ENCODE measurements at regions not wholly inside any gene's neighbourhood (a gene's known extent, or its start where the extent isn't known, plus 50 kb on each side); places are given as distances from the start of the nearest gene placed in this dataset.

- WGBS, 2 experiments (ENCODE audit: extremely low coverage in 1 of 2, insufficient coverage in 1 of 2, insufficient read length in 1 of 2, insufficient replicate concordance in 2 of 2, low coverage in 1 of 2, low lambda C conversion rate in 2 of 2, missing lambda C conversion rate in 1 of 2) = 78% methylated on average over 1 of the region's 1 CpG; no CpG with 5 or more reads in 1 of the 2 experiments
- no peak overlapping the region for H2BK120ac ChIP-seq (replicated peaks; ENCODE audit: low read depth, low read length)
- no peaks in the 10 kb centered on the region for H3K4me1 ChIP-seq (replicated peaks in 1 of 4; ENCODE audit: control insufficient read depth in 3 of 4, insufficient read depth in 4 of 4, low read length in 3 of 4)
- H3K27me3 ChIP-seq (replicated peaks in 1 of 4; ENCODE audit: control insufficient read depth in 3 of 4, extremely low read depth in 1 of 4, insufficient read depth in 3 of 4, low read length in 3 of 4) = no peaks in the 10 kb centered on the region
- H3K79me1 ChIP-seq (ENCODE audit: low read depth, low read length) = no peaks in the 10 kb centered on the region
- no peak overlapping the region for H3K27ac ChIP-seq (ENCODE audit: low read depth, low read length)
- TF ChIP-seq USF2 (IDR thresholded peaks at IDR 0.05; ENCODE audit: low read length) (no peak), MAX (IDR thresholded peaks at IDR 0.05) (no peak), POU5F1 (IDR thresholded peaks at IDR 0.05; ENCODE audit: low read depth, low read length) (no peak), TCF12 (IDR thresholded peaks at IDR 0.05; ENCODE audit: low read depth, low read length) (no peak), GTF2F1 (IDR thresholded peaks at IDR 0.05; ENCODE audit: borderline replicate concordance, low read depth, low read length) (no peak)
- no peak overlapping the region for H4K91ac ChIP-seq (replicated peaks; ENCODE audit: insufficient read length, low read length)
- no peak overlapping the region for H3K9ac ChIP-seq (replicated peaks in 1 of 4; ENCODE audit: extremely low read depth in 1 of 4, low read depth in 3 of 4, low read length in 3 of 4)
- no peak overlapping the region for H3K4me2 ChIP-seq (ENCODE audit: insufficient read depth in 1 of 2, low read depth in 2 of 2, low read length in 2 of 2)
- ChIA-PET CTCF (ENCODE audit: partially characterized antibody) (no interaction called here), POLR2A (ENCODE audit: partially characterized antibody) (no interaction called here)
- H4K8ac ChIP-seq (ENCODE audit: extremely low read depth, insufficient read depth, low read length) = no peak overlapping the region
- DNase-seq (ENCODE audit: low read depth in 1 of 2, low spot score in 2 of 2) (no peak), FAIRE-seq (no peak)
- H4K5ac ChIP-seq (ENCODE audit: insufficient read length, low read depth, low read length) = no peak overlapping the region
- H3K56ac ChIP-seq (replicated peaks; ENCODE audit: insufficient read length, low read depth, low read length) = no peak overlapping the region
- H3K36me3 ChIP-seq (ENCODE audit: control insufficient read depth in 2 of 4, insufficient read depth in 4 of 4, low read length in 3 of 4) = no peaks in the 10 kb centered on the region
- no peak overlapping the region for H3K4ac ChIP-seq (replicated peaks; ENCODE audit: insufficient read length, low read depth, low read length)
- no peak overlapping the region for H2BK20ac ChIP-seq (ENCODE audit: low read length)
- H4K20me1 ChIP-seq (replicated peaks in 1 of 2; ENCODE audit: control insufficient read depth in 1 of 2, insufficient read depth in 2 of 2, low read length in 2 of 2) = no peaks in the 10 kb centered on the region
- H2AFZ ChIP-seq (ENCODE audit: low read length) = no peak overlapping the region
- no peak overlapping the region for H2BK12ac ChIP-seq (ENCODE audit: low read depth, low read length)
- H2BK5ac ChIP-seq (ENCODE audit: low read depth, low read length) = no peak overlapping the region
- H3K18ac ChIP-seq (ENCODE audit: extremely low read depth, low read length) = no peak overlapping the region
- H3K9me3 ChIP-seq (ENCODE audit: insufficient read depth in 2 of 2, low read depth in 1 of 2, low read length in 1 of 2) = no peaks in the 10 kb centered on the region
- no peak overlapping the region for H3K23ac ChIP-seq (ENCODE audit: insufficient read length)
- no peaks in the 10 kb centered on the region for H3K23me2 ChIP-seq (ENCODE audit: low read depth, low read length)
- no peak overlapping the region for H2AK5ac ChIP-seq (ENCODE audit: low read depth, low read length)
- no peak overlapping the region for H3K14ac ChIP-seq (ENCODE audit: insufficient read length)
- no peaks in the 10 kb centered on the region for H3K79me2 ChIP-seq (ENCODE audit: control insufficient read depth in 1 of 2, insufficient read depth in 2 of 2, low read length in 2 of 2)
- no peak overlapping the region for H3K4me3 ChIP-seq (ENCODE audit: extremely low read depth in 1 of 4, insufficient read depth in 2 of 4, low read depth in 3 of 4, low read length in 4 of 4)
- no peak overlapping the region for H2BK15ac ChIP-seq (ENCODE audit: low read length)
Measured at GRCh38 chr6:67210450-67210849, 1424.6 kb upstream of the ADGRB3 start.

Measured in H1 (cell line).